HG02763 (cell line): ENCODE measurements at regions not wholly inside any gene's neighbourhood (a gene's known extent, or its start where the extent isn't known, plus 50 kb on each side); places are given as distances from the start of the nearest gene placed in this dataset.

ENCODE experiments used
- ATAC-seq: cut with Tn5 transposase; IDR thresholded peaks from one replicate; pipeline ENCODE4 v1.9.1; 2021; ENCODE audit warnings: mild to moderate bottlenecking, moderate library complexity; ENCODE audit not compliant: unreplicated experiment

DNA sequence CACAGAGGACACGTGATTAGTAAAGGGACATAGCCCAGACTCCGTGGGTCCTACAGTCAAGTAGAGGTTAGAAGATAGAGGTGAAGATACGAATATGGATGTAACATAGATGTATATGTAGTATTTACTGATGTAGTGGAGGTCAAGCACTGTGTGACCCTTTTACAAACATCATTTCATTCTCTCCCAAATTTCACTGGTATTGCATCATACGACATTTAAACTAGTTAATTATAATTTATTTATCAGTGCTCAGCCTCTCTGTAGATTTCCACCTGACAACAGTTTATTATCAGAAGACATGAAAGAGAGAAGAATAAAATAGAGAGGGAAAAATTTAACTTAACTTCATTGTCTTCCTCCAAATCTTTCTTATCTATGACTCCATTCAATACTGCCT, 927.9 kb upstream of the TMEM132C start:
- ATAC-seq = no peak

DNA sequence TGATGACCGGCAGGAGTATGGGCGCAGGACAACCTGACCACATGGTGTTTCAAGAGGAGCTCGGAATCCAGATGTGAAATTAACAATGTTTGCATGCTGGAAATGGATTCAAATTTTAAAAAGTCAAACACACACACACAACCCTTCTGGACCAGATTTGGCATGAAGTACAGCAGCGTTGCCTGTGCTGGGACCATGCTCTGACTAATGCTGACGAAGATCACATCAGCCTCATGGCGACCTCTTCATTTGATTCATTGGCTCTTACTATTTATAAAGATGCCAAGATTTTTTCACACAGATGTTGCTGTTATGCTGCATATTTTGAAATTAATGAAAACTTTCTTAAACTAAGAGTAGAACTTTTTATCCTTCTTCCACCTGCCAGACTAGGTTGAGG, 926.6 kb upstream of the TMEM132C start:
- ATAC-seq = no peak

- no peak for ATAC-seq
Measured at GRCh38 chr12:127342861-127343260, 924.1 kb upstream of the TMEM132C start.

DNA sequence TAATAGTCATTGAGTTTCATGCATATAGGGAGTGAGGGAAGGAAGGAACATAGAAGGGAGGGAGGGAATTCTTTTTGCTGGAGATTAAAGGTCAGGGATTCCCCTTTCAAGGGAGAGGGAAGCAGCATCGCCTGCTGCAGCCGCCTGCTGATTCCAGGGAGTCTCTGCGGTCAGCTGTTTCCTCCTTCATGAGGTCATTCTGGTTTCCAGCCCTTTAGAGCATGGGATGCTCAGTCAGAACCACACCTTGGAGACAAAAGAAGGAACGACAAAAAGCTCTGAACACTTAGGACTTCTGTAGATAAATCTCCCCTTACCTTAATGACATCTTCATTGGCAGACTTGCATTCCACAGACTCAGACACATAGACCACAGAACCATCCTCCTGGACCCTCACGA, 923.0 kb upstream of the TMEM132C start:
- ATAC-seq = no peak

GRCh38 chr12:127351481-127352010, 915.4 kb upstream of the TMEM132C start:
- no peak for ATAC-seq

DNA sequence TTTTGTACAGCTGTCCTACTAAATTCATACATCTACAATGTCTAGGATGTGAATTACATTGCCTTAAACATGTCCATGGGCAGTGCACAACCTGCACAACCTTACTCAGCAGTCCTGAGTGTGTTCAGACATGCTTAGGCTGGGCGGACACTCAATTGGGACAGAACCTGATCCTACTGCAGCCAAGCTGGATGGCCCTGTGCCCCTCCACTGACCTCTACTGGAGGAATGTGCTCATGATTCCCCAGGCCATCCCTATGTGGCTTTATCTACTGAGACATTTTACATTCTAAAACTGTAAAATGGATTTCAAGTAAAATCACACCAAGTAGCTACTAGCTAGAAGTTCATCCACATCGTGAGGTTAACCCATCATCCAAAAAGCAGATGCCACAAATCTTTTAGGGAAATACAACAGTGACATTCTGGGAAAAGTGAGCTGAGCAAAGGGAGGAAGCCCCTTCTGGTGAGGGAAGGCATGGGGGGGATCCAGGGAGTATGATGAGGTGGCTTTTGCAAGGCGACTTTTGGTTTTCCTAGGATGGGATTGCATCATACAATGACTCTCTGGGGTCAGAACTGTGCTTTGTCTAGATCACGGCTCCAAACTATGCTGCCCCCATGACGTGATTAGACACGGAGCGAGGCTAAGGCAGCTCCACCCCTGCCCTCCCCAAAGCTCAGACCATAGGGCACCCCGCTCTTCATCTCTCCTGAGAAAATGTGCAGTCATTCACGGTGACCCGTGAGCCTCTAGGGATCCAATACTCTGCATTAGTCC, 911.7 kb upstream of the TMEM132C start:
- ATAC-seq = no peak

- no peak for ATAC-seq
Measured at GRCh38 chr12:127358888-127359287, 908.1 kb upstream of the TMEM132C start.

DNA sequence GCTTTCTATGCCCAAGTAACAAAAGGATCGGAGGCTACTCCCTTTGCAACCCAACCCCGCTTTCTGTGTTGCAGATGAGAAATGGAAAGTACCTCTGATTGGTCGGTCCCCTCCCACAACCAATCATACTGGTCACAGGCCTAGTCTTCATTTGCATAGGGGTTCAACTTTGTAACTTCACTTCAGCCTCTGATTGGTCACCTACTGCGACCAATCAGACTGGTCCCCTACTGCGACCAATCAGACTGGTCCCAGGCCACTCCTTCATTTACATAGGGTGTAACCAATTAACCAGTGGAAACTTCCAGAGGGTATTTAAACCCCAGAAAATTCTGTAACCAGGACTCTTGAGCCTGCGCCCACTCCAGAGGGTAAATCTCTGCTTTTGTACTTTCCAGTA, 906.4 kb upstream of the TMEM132C start:
- ATAC-seq = no peak

- ATAC-seq = no peak
Measured at GRCh38 chr12:127362121-127362520, 904.8 kb upstream of the TMEM132C start.

GRCh38 chr12:127363392-127363791, 903.6 kb upstream of the TMEM132C start:
- ATAC-seq = no peak

DNA sequence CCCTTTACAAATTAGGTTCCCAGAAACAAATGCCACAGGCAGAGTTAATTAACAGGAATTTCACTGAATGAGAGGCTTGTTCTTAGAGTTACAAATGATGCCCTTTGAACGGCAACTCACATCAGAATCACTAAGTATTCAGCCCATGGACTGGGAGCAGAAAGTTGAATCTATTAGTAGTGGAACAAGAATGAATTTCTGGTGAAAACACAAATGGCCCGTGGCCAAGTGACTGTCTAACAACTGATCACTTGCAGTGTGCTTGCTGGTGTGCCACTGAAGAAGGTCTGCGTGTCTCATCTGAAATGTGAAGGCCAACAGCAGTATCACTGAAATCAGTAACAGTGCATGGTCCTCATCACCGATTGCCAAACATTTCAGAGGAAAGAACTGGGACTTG, 893.4 kb upstream of the TMEM132C start:
- ATAC-seq = no peak

GRCh38 chr12:127374447-127374846, 892.5 kb upstream of the TMEM132C start:
- no peak for ATAC-seq

GRCh38 chr12:127381043-127381668, 885.8 kb upstream of the TMEM132C start:
- ATAC-seq = peak; percentile 45

- no peak for ATAC-seq
Measured at GRCh38 chr12:127381681-127382080, 885.3 kb upstream of the TMEM132C start.

GRCh38 chr12:127383281-127383680, 883.7 kb upstream of the TMEM132C start:
- no peak for ATAC-seq

GRCh38 chr12:127386723-127387122, 880.2 kb upstream of the TMEM132C start:
- ATAC-seq = no peak

- no peak for ATAC-seq
Measured at GRCh38 chr12:127388985-127389384, 878.0 kb upstream of the TMEM132C start.

DNA sequence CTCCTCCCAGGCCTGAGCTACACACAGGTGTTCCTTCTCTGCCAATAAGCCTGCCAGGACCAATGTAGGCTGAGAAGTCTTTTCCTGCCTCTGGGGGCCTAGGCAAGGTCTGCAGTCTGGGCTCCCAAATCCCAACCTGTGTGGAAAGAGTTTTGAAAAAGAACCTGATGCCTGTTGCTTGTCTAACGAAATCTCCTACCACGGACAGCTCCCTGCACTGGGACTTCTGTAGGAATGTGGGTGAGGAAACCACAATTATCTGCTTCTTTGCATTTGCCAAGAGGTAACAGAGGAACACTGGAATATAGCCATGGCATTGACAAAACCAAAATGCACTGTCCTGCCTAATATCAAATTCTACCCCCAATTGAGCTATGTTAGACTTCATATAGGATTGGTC, 877.0 kb upstream of the TMEM132C start:
- ATAC-seq = no peak

GRCh38 chr12:127393465-127393864, 873.5 kb upstream of the TMEM132C start:
- ATAC-seq = no peak

DNA sequence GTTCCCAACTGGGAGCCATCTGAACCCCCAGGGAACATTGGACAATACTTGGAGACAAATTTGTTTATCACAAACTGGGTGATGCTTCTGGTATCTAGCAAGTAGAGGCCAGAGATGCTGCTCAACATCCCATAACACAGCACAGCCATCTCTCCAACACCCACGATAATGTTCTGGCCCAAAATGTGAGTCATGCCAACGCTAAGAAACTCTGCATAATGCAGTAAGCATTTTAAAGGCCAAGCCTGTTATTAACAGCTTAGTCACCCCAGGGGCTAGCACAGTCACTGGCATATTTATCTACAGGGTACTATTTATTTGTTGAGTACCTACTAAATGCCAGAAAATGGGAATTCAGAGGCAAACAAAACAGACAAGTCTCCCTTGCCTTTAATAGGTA, 873.1 kb upstream of the TMEM132C start:
- ATAC-seq = no peak

DNA sequence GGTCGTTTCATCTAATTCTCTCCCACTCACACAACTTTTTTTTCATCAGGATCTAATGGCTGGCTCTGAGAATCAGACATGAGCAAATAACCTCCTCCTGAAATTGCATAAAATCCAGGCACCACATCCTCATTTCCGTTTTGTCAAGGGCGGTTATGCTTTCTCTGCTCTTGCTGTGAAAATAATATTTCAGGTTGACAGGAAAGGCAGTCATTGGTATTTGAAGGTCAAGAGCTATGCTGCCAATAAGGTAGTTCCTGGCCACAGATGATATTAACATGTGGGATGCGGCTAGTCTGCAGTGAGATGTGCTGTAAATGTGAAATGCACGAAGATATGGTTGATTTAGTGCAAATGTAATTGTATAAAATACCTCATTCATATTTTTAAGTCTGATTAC, 870.2 kb upstream of the TMEM132C start:
- ATAC-seq = no peak

DNA sequence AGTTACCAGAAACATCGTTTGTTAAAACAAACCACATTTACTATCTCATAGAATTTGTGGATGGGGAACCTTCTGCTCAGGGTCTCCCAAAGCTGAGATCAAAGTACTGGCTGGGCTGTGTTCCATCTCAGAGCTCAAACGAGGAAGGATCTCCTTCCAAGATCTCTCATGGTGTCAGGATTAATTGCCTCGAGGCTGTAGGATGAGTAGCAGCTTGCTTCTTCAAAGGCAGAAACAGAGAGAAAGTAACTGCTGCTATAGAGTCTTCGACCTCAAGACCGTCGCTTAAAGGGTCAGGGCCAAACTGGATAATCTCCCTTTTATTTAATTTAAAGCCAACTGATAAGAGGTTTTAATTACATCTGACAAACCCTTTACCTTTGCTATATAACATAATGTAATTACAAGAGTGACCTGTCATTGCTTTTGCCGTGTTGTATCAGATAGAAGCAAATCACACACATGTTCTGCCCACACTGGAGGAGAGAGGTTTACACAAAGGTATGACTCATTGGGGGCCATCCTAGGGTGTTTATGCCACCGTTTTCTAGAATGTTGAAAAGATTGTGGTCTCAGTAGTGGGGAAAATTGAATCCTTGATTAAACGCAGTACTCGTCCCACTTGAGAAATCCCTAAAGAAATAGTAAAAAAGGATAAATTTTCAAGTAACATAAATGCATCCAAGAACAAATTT, 868.8 kb upstream of the TMEM132C start:
- no peak for ATAC-seq
